GM20000 (cell line): ENCODE measurements at regions not wholly inside any gene's neighbourhood (a gene's known extent, or its start where the extent isn't known, plus 50 kb on each side); places are given as distances from the start of the nearest gene placed in this dataset.
"Not testable (repeated sequence)": the region's sequence is repeated elsewhere in the genome, so short reads cannot be mapped to it uniquely, and the experiment has no call there.

Source experiments
- DNase-seq: peaks from one replicate; pipeline ENCODE4 v3.0.0; 2012; ENCODE audit warnings: low spot score
- CTCF ChIP-seq: IDR thresholded peaks from 2 replicates; pipeline ENCODE4 v1.5.1; 2012; ENCODE audit warnings: mild to moderate bottlenecking, control low read depth; ENCODE audit errors: extremely low read depth, missing control alignments

GRCh38 chrX:129361576-129361975 is 161.7 kb downstream of the SMARCA1 start:
- no peak for TF ChIP-seq CTCF
- no peak for DNase-seq

- TF ChIP-seq CTCF, result peak; percentile 47
- DNase-seq, result peak; percentile 13
These were observed 163.1 kb downstream of the SMARCA1 start for GRCh38 chrX:129360175-129360574.

GRCh38 chrX:129359269-129359668 is 164.0 kb downstream of the SMARCA1 start:
- TF ChIP-seq CTCF, result no peak
- DNase-seq, result no peak

GRCh38 chrX:129357428-129357827 is 165.9 kb downstream of the SMARCA1 start:
- DNase-seq, result not testable (repeated sequence)

GRCh38 chrX:129347291-129347690 is 176.0 kb downstream of the SMARCA1 start:
- TF ChIP-seq CTCF, result no peak
- no peak for DNase-seq

- TF ChIP-seq CTCF, result no peak
- DNase-seq, result no peak
These were observed 176.7 kb downstream of the SMARCA1 start for GRCh38 chrX:129346574-129346973.

GRCh38 chrX:129337264-129337663 is 186.0 kb downstream of the SMARCA1 start:
- not testable (repeated sequence) for DNase-seq

GRCh38 chrX:129323115-129323514 is 200.2 kb downstream of the SMARCA1 start:
- no peak for TF ChIP-seq CTCF
- no peak for DNase-seq

- no peak for DNase-seq
- no peak for TF ChIP-seq CTCF
These were observed 204.9 kb downstream of the SMARCA1 start for GRCh38 chrX:129318375-129318774.
